ENCODE measurements at regions not wholly inside any gene's neighbourhood (a gene's known extent, or its start where the extent isn't known, plus 50 kb on each side); places are given as distances from the start of the nearest gene placed in this dataset.
"Not testable (repeated sequence)": the region's sequence is repeated elsewhere in the genome, so short reads cannot be mapped to it uniquely, and the experiment has no call there.

- TF ChIP-seq, protein P1, sequence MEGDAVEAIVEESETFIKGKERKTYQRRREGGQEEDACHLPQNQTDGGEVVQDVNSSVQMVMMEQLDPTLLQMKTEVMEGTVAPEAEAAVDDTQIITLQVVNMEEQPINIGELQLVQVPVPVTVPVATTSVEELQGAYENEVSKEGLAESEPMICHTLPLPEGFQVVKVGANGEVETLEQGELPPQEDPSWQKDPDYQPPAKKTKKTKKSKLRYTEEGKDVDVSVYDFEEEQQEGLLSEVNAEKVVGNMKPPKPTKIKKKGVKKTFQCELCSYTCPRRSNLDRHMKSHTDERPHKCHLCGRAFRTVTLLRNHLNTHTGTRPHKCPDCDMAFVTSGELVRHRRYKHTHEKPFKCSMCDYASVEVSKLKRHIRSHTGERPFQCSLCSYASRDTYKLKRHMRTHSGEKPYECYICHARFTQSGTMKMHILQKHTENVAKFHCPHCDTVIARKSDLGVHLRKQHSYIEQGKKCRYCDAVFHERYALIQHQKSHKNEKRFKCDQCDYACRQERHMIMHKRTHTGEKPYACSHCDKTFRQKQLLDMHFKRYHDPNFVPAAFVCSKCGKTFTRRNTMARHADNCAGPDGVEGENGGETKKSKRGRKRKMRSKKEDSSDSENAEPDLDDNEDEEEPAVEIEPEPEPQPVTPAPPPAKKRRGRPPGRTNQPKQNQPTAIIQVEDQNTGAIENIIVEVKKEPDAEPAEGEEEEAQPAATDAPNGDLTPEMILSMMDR (conservative IDR thresholded peaks at IDR 0.05; ENCODE audit: low read length), result no peak
- no peak overlapping the region for H3K4me3 ChIP-seq (ENCODE audit: low read length)
- no peak for DNase-seq (ENCODE audit: low read depth)
Observed at GRCh38 chr1:184878602-184879001, 95.7 kb downstream of the NIBAN1 start.

- DNase-seq (ENCODE audit: low read depth), result no peak
- H3K4me3 ChIP-seq (ENCODE audit: low read length), result no peak overlapping the region
- TF ChIP-seq, protein P1 (conservative IDR thresholded peaks at IDR 0.05; ENCODE audit: low read length), result no peak
Observed at GRCh38 chr1:184878002-184878401, 96.3 kb downstream of the NIBAN1 start.

DNA sequence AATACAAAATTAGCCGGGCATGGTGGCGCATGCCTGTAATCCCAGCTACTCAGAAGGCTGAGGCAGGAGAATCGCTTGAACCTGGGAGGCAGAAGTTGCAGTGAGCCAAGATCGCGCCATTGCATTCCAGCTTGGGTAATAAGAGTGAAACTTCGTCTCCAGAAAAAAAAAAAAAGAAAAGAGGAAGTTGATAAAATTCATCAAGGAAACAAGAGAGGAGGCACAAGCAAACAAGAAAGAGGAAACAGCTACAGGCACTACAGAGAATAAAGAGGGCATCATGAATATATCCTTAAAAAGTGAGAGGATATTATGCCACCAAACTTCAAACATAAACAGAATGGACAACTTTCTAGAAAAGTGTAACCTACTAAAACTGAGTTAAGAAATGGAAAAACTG is 98.3 kb downstream of the NIBAN1 start:
- not testable (repeated sequence) for DNase-seq (ENCODE audit: low read depth); H3K4me3 ChIP-seq (ENCODE audit: low read length)

DNA sequence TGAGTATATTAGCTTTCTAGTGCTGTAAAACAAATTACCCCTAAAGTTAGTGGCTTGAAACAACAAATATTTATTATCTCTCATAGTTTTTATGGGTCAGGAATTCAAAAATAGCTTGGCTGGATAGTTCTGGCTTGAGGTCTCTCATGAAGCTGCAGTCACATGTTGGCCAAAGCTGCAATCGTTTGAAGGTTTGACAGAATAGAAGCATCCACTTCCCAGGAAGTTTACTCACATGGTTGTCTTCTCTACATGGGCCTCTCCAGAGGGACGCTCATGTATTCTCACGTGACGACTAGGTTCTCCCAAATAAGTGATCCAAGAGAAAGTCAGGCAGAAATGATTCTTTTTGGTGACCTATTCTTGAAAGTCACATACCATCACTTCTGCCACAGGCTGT is 99.1 kb downstream of the NIBAN1 start:
- DNase-seq (ENCODE audit: low read depth), result no peak
- TF ChIP-seq, protein P1 (conservative IDR thresholded peaks at IDR 0.05; ENCODE audit: low read length), result no peak
- H3K4me3 ChIP-seq (ENCODE audit: low read length), result no peak overlapping the region

- TF ChIP-seq, protein P1 (conservative IDR thresholded peaks at IDR 0.05; ENCODE audit: low read length), result no peak
- no peak for DNase-seq (ENCODE audit: low read depth)
- H3K4me3 ChIP-seq (ENCODE audit: low read length), result no peak overlapping the region
Observed at GRCh38 chr1:184870319-184870718, 104.0 kb downstream of the NIBAN1 start.

DNA sequence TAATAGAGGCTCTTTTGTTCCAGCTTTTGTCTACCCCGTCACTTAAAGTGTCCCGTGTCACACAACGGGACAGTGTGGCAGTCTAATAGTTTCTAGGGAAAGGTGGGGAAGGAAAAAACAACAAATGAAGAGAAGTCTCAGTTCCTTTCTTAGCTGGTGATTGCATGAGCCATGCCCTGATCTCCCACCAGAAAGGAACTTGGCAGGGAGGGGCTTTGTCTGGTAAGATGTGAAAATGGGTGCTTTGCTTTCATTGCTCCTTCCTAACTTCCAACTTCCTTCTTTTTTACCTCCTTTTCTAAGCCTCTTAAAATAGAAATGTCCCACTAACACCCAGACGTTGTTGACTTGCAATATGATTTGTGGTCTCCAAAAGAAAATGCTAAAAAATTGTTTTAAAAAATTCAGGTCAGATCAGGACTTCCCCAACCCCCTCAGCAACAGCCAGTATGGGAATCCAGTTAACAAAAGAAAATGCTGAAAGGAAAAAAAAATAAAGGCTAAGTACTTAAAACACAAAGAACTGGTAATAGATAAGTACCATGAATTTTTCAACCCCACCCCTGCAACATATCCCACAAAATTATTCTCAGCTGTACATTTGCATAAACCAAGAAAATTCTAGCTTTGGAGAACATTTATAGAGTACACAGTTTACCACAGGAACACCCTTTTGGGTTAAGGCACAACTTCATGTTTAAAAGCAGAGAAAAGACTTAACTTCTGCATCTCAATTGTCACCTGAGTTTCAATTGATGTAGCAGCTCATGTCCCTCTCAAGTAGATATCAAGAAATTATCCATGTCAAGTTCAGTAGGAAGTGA is 106.2 kb downstream of the NIBAN1 start:
- TF ChIP-seq, protein P1 (conservative IDR thresholded peaks at IDR 0.05; ENCODE audit: low read length), result no peak
- no peak overlapping the region for H3K4me3 ChIP-seq (ENCODE audit: low read length)
- DNase-seq (ENCODE audit: low read depth), result no peak

GRCh38 chr1:184866991-184867788 is 107.1 kb downstream of the NIBAN1 start:
- TF ChIP-seq, protein P1 (conservative IDR thresholded peaks at IDR 0.05; ENCODE audit: low read length), result no peak
- H3K4me3 ChIP-seq (ENCODE audit: low read length), result no peak overlapping the region
- peak; percentile 96 for DNase-seq (ENCODE audit: low read depth)
